IgD-negative memory B cell (primary cell): ENCODE measurements at regions not wholly inside any gene's neighbourhood (a gene's known extent, or its start where the extent isn't known, plus 50 kb on each side); places are given as distances from the start of the nearest gene placed in this dataset.
"Not testable (repeated sequence)": the region's sequence is repeated elsewhere in the genome, so short reads cannot be mapped to it uniquely, and the experiment has no call there.

ENCODE experiments used
- H3K27ac Mint-ChIP-seq, 3 donors: one replicate each; pipeline ENCODE4 v1.8.0; 2020 to 2022; ENCODE audit warnings: mild to moderate bottlenecking in 3 of 3, mixed read lengths in 3 of 3, moderate library complexity in 1 of 3
- H3K27me3 Mint-ChIP-seq: one replicate; pipeline ENCODE4 v1.8.0; 2021; ENCODE audit warnings: mixed read lengths
- H3K36me3 Mint-ChIP-seq: one replicate; pipeline ENCODE4 v1.8.0; 2020; ENCODE audit warnings: mild to moderate bottlenecking, mixed read lengths
- H3K4me1 Mint-ChIP-seq, 3 donors: one replicate each; pipeline ENCODE4 v1.8.0; 2020 to 2022; ENCODE audit warnings: mixed read lengths in 3 of 3, mild to moderate bottlenecking in 1 of 3
- H3K4me3 Mint-ChIP-seq, 4 donors: one replicate each; pipeline ENCODE4 v1.8.0; 2020 to 2022; ENCODE audit warnings: mild to moderate bottlenecking in 4 of 4, mixed read lengths in 4 of 4, moderate library complexity in 3 of 4
- H3K9me3 Mint-ChIP-seq, 3 donors: one replicate each; pipeline ENCODE4 v1.8.0; 2020 to 2021; ENCODE audit warnings: mixed read lengths in 3 of 3, mild to moderate bottlenecking in 1 of 3

DNA sequence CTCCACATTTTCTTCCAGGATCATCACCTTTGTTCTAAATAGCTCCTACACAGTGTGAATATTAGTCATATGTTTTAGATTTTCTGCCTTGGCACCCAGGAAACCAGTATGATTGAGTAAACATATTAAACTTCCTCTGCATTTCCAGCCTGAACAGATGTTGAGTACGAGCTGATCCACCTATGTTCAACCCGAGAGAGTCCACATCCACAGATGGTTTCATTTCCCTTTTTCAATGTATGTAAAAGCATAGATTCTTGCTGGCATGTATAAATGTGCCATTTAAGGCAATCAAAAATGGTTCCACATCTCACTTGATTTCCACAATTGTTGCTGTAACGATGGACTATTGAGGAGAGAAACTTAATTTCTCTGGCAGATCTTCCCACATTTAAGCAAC lies 74.2 kb downstream of the ZNF716 start:
- not testable (repeated sequence) for H3K4me1 Mint-ChIP-seq, H3K4me3 Mint-ChIP-seq, H3K27ac Mint-ChIP-seq, H3K27me3 Mint-ChIP-seq, H3K36me3 Mint-ChIP-seq
- peaks cover 0 to 14% (median 9%) of the 10 kb centered on the region in 3 donors for H3K9me3 Mint-ChIP-seq

DNA sequence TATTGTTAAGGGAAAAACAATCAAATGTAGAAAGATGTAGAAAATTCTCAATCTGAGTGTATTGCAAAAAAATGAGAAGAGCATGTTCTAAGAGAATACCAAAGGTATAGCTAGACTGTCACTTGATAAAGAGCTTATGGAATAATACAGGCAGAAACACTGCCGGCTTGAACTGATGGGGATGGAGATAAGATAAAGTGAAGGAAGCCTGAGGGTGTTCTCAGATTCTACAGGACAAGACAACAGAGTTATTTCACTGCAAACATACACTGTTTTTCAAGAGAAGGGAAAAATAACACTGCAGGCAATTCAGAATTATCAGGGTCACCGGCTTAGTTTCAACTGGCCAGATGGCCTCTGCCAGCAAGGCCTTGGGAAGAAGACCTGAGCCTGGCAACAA lies 80.0 kb downstream of the ZNF716 start:
- no peak overlapping the region for H3K27ac Mint-ChIP-seq
- no peaks in the 10 kb centered on the region for H3K36me3 Mint-ChIP-seq
- no peaks in the 10 kb centered on the region for H3K4me1 Mint-ChIP-seq
- H3K4me3 Mint-ChIP-seq: no peak overlapping the region
- no peaks in the 10 kb centered on the region for H3K27me3 Mint-ChIP-seq
- peaks cover 3 to 11% (median 5%) of the 10 kb centered on the region in 3 donors for H3K9me3 Mint-ChIP-seq

DNA sequence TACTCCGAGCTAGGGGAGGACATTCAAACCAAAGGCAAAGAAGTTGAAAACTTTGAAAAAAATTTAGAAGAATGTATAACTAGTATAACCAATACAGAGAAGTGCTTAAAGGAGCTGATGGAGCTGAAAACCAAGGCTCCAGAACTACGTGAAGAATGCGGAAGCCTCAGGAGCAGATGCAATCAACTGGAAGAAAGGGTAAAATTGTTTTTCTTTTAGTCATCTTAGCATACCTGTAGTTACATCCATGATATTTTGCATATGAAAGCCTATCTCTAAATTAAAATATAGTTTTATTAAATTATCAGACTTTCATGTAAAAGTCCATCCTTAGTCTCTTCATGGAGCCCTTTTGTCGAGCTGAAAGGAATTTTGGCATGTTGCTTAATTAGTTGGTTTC lies 90.7 kb downstream of the ZNF716 start:
- not testable (repeated sequence) for H3K4me1 Mint-ChIP-seq, H3K4me3 Mint-ChIP-seq, H3K27me3 Mint-ChIP-seq, H3K27ac Mint-ChIP-seq, H3K36me3 Mint-ChIP-seq
- H3K9me3 Mint-ChIP-seq: peaks cover 0 to 11% (median 5%) of the 10 kb centered on the region in 3 donors

DNA sequence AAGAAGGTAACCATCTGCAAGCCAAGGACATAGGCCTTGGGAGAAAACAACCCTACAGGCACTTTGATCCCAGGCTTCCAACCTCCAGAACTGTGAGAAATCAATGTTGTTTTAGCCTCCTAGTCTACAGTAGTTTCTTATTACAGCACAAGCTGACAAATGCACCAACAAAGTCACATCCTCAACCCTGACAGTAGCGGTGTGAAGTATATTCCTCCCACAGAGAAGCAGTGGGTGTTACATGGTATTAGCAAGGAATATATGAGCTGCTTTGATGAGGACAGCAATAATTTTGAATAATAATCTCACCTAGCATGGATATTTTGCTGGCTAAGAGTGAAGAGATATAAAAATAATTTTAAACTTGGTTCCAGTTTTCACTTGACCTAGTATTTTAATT lies 92.4 kb downstream of the ZNF716 start:
- H3K4me1 Mint-ChIP-seq, H3K4me3 Mint-ChIP-seq, H3K27me3 Mint-ChIP-seq, H3K36me3 Mint-ChIP-seq, H3K27ac Mint-ChIP-seq: not testable (repeated sequence)
- H3K9me3 Mint-ChIP-seq: peaks cover 0 to 11% (median 5%) of the 10 kb centered on the region in 3 donors

DNA sequence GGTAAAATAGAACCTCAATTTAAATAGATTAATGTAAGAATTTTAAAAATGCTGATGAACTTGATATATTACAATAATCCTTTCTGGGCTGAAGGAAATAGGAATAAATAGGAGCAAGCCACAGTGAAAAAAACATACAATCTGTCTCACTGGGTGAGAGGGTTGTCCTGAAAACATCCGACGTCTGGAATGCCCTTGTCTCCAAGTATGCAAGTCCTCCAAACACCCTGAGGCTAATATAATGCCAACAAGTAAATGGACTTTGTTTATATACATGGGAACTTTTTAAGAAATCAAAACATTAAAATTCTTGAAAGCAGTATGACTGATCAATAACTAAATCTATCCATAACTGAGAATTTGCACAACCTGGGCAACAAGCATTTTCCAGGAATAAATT lies 97.4 kb downstream of the ZNF716 start:
- not testable (repeated sequence) for H3K27me3 Mint-ChIP-seq, H3K4me1 Mint-ChIP-seq, H3K4me3 Mint-ChIP-seq, H3K27ac Mint-ChIP-seq, H3K9me3 Mint-ChIP-seq, H3K36me3 Mint-ChIP-seq

DNA sequence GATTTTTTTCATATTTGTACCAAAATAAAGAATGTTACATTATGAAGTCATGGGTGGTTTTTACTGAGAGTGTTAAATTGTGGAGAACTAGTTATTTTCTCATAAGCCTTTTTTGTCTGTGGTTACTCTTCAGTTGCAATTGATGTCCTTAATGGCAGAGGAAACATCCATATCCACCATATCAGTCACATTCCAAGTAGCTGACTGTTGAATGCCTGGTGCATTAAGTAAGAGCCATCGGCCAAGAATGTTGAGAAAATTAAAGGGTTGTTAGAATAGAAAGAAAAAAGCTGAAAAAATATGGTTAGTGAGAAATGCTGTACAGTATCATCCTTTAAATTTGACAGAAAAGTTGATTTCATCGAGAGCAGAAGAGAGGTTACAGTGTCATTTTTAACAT lies 100.0 kb downstream of the ZNF716 start:
- not testable (repeated sequence) for H3K27ac Mint-ChIP-seq, H3K36me3 Mint-ChIP-seq, H3K27me3 Mint-ChIP-seq, H3K4me3 Mint-ChIP-seq, H3K9me3 Mint-ChIP-seq, H3K4me1 Mint-ChIP-seq

DNA sequence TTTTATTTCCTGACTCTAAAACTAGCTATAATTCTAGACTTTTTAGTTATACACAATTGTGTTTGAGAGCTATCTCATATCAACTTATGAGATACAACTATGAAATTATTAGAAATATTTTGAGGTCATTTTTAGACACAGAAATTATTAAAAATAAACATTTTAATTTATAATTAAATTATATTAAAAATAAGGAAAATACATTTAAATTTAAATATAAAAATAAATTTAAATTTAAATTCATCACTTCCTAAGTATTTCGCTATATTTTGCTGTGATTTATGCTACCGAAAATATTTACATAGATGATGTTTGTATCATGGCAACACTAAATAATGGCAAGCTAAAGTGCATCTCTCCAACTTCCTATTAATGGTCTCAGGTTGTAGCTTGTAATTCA lies 105.7 kb downstream of the ZNF716 start:
- not testable (repeated sequence) for H3K36me3 Mint-ChIP-seq, H3K4me1 Mint-ChIP-seq, H3K27ac Mint-ChIP-seq, H3K27me3 Mint-ChIP-seq, H3K4me3 Mint-ChIP-seq
- H3K9me3 Mint-ChIP-seq: peaks cover 0 to 17% (median 2%) of the 10 kb centered on the region in 3 donors

DNA sequence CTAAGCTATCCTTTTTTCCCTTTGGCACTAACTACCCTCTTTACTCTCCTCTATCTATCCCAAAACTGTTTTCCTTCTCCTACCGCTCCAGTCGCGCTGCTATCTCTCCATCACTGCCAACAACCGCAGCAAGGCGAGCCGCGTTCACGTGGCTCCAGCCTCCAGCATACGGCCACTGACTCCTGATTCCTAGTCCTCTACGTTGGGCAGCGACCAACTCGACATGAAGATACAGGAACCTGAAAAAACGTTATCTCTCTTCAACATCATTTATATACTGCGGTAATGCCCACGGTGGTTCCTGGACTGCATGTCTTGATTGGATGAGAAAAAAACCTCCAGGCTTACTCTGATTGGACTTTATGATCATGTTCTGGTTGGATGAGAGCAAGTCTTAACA lies 129.5 kb downstream of the ZNF716 start:
- Mint-ChIP-seq H3K9me3 (peaks cover 2 to 6% (median 3%) of the 10 kb centered on the region in 3 donors), H3K36me3 (no peaks in the 10 kb centered on the region), H3K4me3 (no peak overlapping the region), H3K27me3 (no peaks in the 10 kb centered on the region), H3K27ac (peak overlapping the region in 1 of 3 donors; percentile 39), H3K4me1 (no peaks in the 10 kb centered on the region)
